HCT116 (cell line): ENCODE measurements at regions not wholly inside any gene's neighbourhood (a gene's known extent, or its start where the extent isn't known, plus 50 kb on each side); places are given as distances from the start of the nearest gene placed in this dataset.

Experiments
- ATAC-seq: fragments of 200-7000 bp; cut with Tn5 transposase; 2 replicates; pipeline ENCODE4 v1.9.1; 2020; ENCODE audit warnings: mild to moderate bottlenecking, moderate library complexity
- BruUV-seq: library from RNA; stranded (reverse); fragments of 400-500 nt; replicated peaks from 2 replicates; lab custom pipeline; 2021; lab: Mats Ljungman, UMichigan
- CTCF ChIA-PET: fragments of 300-600 bp; sonication (Branson Sonifier 250); formaldehyde crosslinking; loops from one replicate; lab custom pipeline; 2021; ENCODE audit warnings: antibody characterized with exemption; lab: Charles Lee
- POLR2A ChIA-PET: fragments of 300-600, 350-600 bp; sonication (Branson Sonifier 250); formaldehyde crosslinking; loops from one replicate; lab custom pipeline; 2021; ENCODE audit warnings: antibody characterized with exemption; lab: Charles Lee
- RAD21 ChIA-PET, 2 experiments: fragments of 300-600 bp; sonication (Branson Sonifier 250); formaldehyde crosslinking; loops; one replicate each; lab custom pipeline; 2023; ENCODE audit warnings: low total read pairs in 2 of 2; ENCODE audit not compliant: uncharacterized antibody in 2 of 2, unreplicated experiment in 2 of 2, low non-redundant PET in 1 of 2; lab: Charles Lee
- DNase-seq: peaks from one replicate; pipeline ENCODE4 v3.0.0-alpha.2; 2010; ENCODE audit warnings: low read depth, low spot score
- H2AFZ ChIP-seq: fragments of 200-600 bp; shearing (Covaris generic), sonication (generic); 2 replicates; pipeline ENCODE4 v1.6.1; 2017; ENCODE audit warnings: low read depth, mixed run types, mixed read lengths, antibody characterized with exemption, low read length; ENCODE audit not compliant: poor library complexity, severe bottlenecking
- H3K27ac ChIP-seq: 2 replicates; pipeline ENCODE4 v1.5.1; 2012; ENCODE audit warnings: low read depth, low read length
- H3K27me3 ChIP-seq: fragments of 200-600 bp; sonication (generic); 2 replicates; pipeline ENCODE4 v1.6.1; 2016; ENCODE audit warnings: mixed run types, low read length, mixed read lengths; ENCODE audit not compliant: insufficient read depth
- H3K36me3 ChIP-seq, 2 experiments: fragments of 200-500 bp in 1 of 2; fragments of 200-600 bp in 1 of 2; sonication (Bioruptor generic) in 1 of 2; sonication (generic) in 1 of 2; 2 replicates each; pipeline versions ENCODE4 v1.5.1 to v1.6.1; 2014 to 2016; ENCODE audit warnings: low read length in 2 of 2, inconsistent platforms in 1 of 2, mixed read lengths in 1 of 2, mixed run types in 1 of 2; ENCODE audit not compliant: insufficient read depth in 2 of 2, control insufficient read depth in 1 of 2
- H3K4me1 ChIP-seq, 2 experiments: fragments of 200-600 bp in 1 of 2; sonication (generic) in 1 of 2; 2 replicates each; pipeline versions ENCODE4 v1.5.1 to v1.6.1; 2012 to 2017; ENCODE audit warnings: low read length in 2 of 2, inconsistent platforms in 1 of 2, mild to moderate bottlenecking in 1 of 2, mixed read lengths in 1 of 2, mixed run types in 1 of 2, moderate library complexity in 1 of 2; ENCODE audit not compliant: insufficient read depth in 2 of 2, control insufficient read depth in 1 of 2
- H3K4me2 ChIP-seq: fragments of 200-600 bp; sonication (generic); 2 replicates; pipeline ENCODE4 v1.6.1; 2017; ENCODE audit warnings: mixed run types, low read length, mixed read lengths
- H3K4me3 ChIP-seq, 2 experiments: fragments of 200-600 bp in 1 of 2; sonication (generic) in 1 of 2; replicated peaks in 1 of 2; 2 replicates each; pipeline ENCODE4 v1.5.1; 2011 to 2016; ENCODE audit warnings: low read length in 2 of 2, control low read depth in 1 of 2, low read depth in 1 of 2, mild to moderate bottlenecking in 1 of 2, mixed read lengths in 1 of 2, mixed run types in 1 of 2
- H3K79me2 ChIP-seq: fragments of 200-600 bp; sonication (generic); 2 replicates; pipeline ENCODE4 v1.6.1; 2017; ENCODE audit warnings: mild to moderate bottlenecking, mixed run types, low read length, moderate library complexity, mixed read lengths; ENCODE audit not compliant: insufficient read depth
- H3K9ac ChIP-seq: fragments of 200-600 bp; sonication (generic); 2 replicates; pipeline ENCODE4 v1.6.1; 2016; ENCODE audit warnings: low read length, mixed read lengths
- H3K9me2 ChIP-seq: fragments of 200-600 bp; sonication (generic), shearing (Covaris generic); 2 replicates; pipeline ENCODE4 v1.6.1; 2017; ENCODE audit warnings: mixed run types, mild to moderate bottlenecking, moderate library complexity; ENCODE audit not compliant: insufficient read depth
- H3K9me3 ChIP-seq, 2 experiments: fragments of 200-500 bp in 1 of 2; fragments of 200-600 bp in 1 of 2; sonication (Bioruptor generic) in 1 of 2; sonication (generic) in 1 of 2; 2 replicates each; pipeline ENCODE4 v1.6.1; 2014 to 2017; ENCODE audit warnings: low read length in 2 of 2, mixed read lengths in 2 of 2, inconsistent platforms in 1 of 2, low read depth in 1 of 2, mild to moderate bottlenecking in 1 of 2, mixed run types in 1 of 2, moderate library complexity in 1 of 2; ENCODE audit not compliant: control insufficient read depth in 1 of 2, insufficient read depth in 1 of 2
- H4K20me1 ChIP-seq: fragments of 200-600 bp; sonication (generic), shearing (Covaris generic); 2 replicates; pipeline ENCODE4 v1.6.1; 2017; ENCODE audit warnings: mixed run types, mild to moderate bottlenecking, moderate library complexity; ENCODE audit not compliant: insufficient read depth
- CBX3 ChIP-seq: IDR thresholded peaks from 2 replicates; pipeline ENCODE4 v1.6.1; 2012; ENCODE audit warnings: low read depth
- CEBPB ChIP-seq: IDR thresholded peaks from 2 replicates; pipeline ENCODE4 v1.6.1; 2012; ENCODE audit warnings: low read depth
- CTCF ChIP-seq, 3 experiments: fragments of 200-600 bp in 1 of 3; sonication (generic) in 1 of 3; IDR thresholded peaks in 2 of 3; conservative IDR thresholded peaks in 1 of 3; 2 replicates each; pipeline ENCODE4 v1.5.1; 2012 to 2017; ENCODE audit warnings: low read depth in 2 of 3, low read length in 2 of 3, antibody characterized with exemption in 1 of 3, borderline replicate concordance in 1 of 3, control low read depth in 1 of 3, mild to moderate bottlenecking in 1 of 3, mixed read lengths in 1 of 3, mixed run types in 1 of 3, moderate library complexity in 1 of 3; ENCODE audit not compliant: insufficient read depth in 1 of 3
- EGR1 ChIP-seq: IDR thresholded peaks from 2 replicates; pipeline ENCODE4 v1.6.1; 2012; ENCODE audit warnings: low read depth
- ELF1 ChIP-seq: IDR thresholded peaks from 2 replicates; pipeline ENCODE4 v1.6.1; 2012; ENCODE audit warnings: low read depth, borderline replicate concordance
- EZH2 ChIP-seq: fragments of 200-600 bp; sonication (generic); IDR thresholded peaks from 2 replicates; pipeline ENCODE4 v1.6.1; 2017; ENCODE audit warnings: antibody characterized with exemption, mixed run types
- EZH2phosphoT487 ChIP-seq: fragments of 200-600 bp; IDR thresholded peaks from 2 replicates; pipeline ENCODE4 v1.6.1; 2018; ENCODE audit warnings: antibody characterized with exemption, borderline replicate concordance
- FOSL1 ChIP-seq: IDR thresholded peaks from 2 replicates; pipeline ENCODE4 v1.6.1; 2012; ENCODE audit warnings: low read depth
- MAX ChIP-seq: IDR thresholded peaks from 2 replicates; pipeline ENCODE4 v1.6.1; 2012
- POLR2A ChIP-seq: IDR thresholded peaks from 2 replicates; pipeline ENCODE4 v1.7.0; 2011; ENCODE audit warnings: borderline replicate concordance; ENCODE audit not compliant: insufficient read depth, insufficient read length; ENCODE audit errors: extremely low read depth
- RAD21 ChIP-seq: IDR thresholded peaks from 2 replicates; pipeline ENCODE4 v1.6.1; 2012; ENCODE audit warnings: low read depth, mild to moderate bottlenecking
- REST ChIP-seq: IDR thresholded peaks from 2 replicates; pipeline ENCODE4 v1.6.1; 2012; ENCODE audit warnings: low read depth
- SIN3A ChIP-seq: IDR thresholded peaks from 2 replicates; pipeline ENCODE4 v1.6.1; 2012; ENCODE audit warnings: low read depth
- SP1 ChIP-seq: IDR thresholded peaks from 2 replicates; pipeline ENCODE4 v1.6.1; 2012; ENCODE audit warnings: low read depth
- SRF ChIP-seq: IDR thresholded peaks from 2 replicates; pipeline ENCODE4 v1.6.1; 2012; ENCODE audit warnings: low read depth
- YY1 ChIP-seq: IDR thresholded peaks from 2 replicates; pipeline ENCODE4 v1.6.1; 2011; ENCODE audit warnings: low read length, low read depth, moderate library complexity, mild to moderate bottlenecking; ENCODE audit not compliant: insufficient replicate concordance; ENCODE audit errors: extremely low read depth
- ZBTB33 ChIP-seq: IDR thresholded peaks from 2 replicates; pipeline ENCODE4 v1.6.1; 2011; ENCODE audit warnings: mild to moderate bottlenecking, low read length, moderate library complexity; ENCODE audit not compliant: insufficient replicate concordance; ENCODE audit errors: extremely low read depth
- ZFX ChIP-seq: fragments of 450-650 bp; IDR thresholded peaks from 2 replicates; pipeline ENCODE4 v1.6.1; 2017
- ZNF274 ChIP-seq: fragments of 200-500 bp; sonication (Bioruptor generic); IDR thresholded peaks from 2 replicates; pipeline ENCODE4 v1.6.1; 2014; ENCODE audit warnings: mild to moderate bottlenecking, low read depth, low read length, inconsistent platforms
- intact Hi-C: fragments of 100-400 bp; cut with micrococcal nuclease; formaldehyde crosslinking; loops from 2 replicates; pipeline ENCODE4 v1.10.0; 2022

GRCh38 chr4:60743654-60744053 is 456.5 kb upstream of the ADGRL3 start:
- ChIA-PET RAD21 (no interaction called here), POLR2A (no interaction called here), CTCF (no interaction called here)
- H2AFZ ChIP-seq: no peak overlapping the region
- no peaks in the 10 kb centered on the region for H3K4me1 ChIP-seq
- TF ChIP-seq RAD21 (no peak), CEBPB (no peak), ZNF274 (no peak), ELF1 (no peak), CTCF (IDR thresholded peaks at IDR 0.05 in 2 of 3, conservative IDR thresholded peaks at IDR 0.05 in 1 of 3; ENCODE audit: borderline replicate concordance in 1 of 3, insufficient read depth in 1 of 3, low read depth in 2 of 3, low read length in 2 of 3) (no peak), ZBTB33 (no peak), EGR1 (no peak), SRF (no peak), EZH2phosphoT487 (no peak), SIN3A (no peak), ZFX (no peak), MAX (no peak), POLR2A (no peak), REST (no peak), YY1 (no peak), FOSL1 (no peak), CBX3 (no peak), SP1 (no peak), EZH2 (no peak)
- no peaks in the 10 kb centered on the region for H3K36me3 ChIP-seq
- no peak overlapping the region for H3K27ac ChIP-seq
- no TSS peak for BruUV-seq
- no peak overlapping the region for H3K4me2 ChIP-seq
- no peaks in the 10 kb centered on the region for H3K27me3 ChIP-seq
- peaks cover 0 to 15% of the 10 kb centered on the region in 2 experiments; a peak in 2 of 4 replicates for H3K9me3 ChIP-seq
- intact Hi-C loops: no loop called here
- DNase-seq: no peak
- H3K9me2 ChIP-seq: no peaks in the 10 kb centered on the region
- H3K79me2 ChIP-seq: no peaks in the 10 kb centered on the region
- H3K4me3 ChIP-seq: no peak overlapping the region
- ATAC-seq: no peak
- no peaks in the 10 kb centered on the region for H4K20me1 ChIP-seq
- no peak overlapping the region for H3K9ac ChIP-seq
